Glomerular endothelial cell (primary cell): ENCODE measurements at regions not wholly inside any gene's neighbourhood (a gene's known extent, or its start where the extent isn't known, plus 50 kb on each side); places are given as distances from the start of the nearest gene placed in this dataset.

Experiments used
- DNase-seq: peaks from one replicate; pipeline ENCODE4 v3.0.0-alpha.2; 2011; ENCODE audit warnings: low read depth, low spot score; ENCODE audit errors: extremely low read depth

- DNase-seq: no peak
Observed at GRCh38 chr1:222247081-222247480, 300.8 kb downstream of the HHIPL2 start.

DNA sequence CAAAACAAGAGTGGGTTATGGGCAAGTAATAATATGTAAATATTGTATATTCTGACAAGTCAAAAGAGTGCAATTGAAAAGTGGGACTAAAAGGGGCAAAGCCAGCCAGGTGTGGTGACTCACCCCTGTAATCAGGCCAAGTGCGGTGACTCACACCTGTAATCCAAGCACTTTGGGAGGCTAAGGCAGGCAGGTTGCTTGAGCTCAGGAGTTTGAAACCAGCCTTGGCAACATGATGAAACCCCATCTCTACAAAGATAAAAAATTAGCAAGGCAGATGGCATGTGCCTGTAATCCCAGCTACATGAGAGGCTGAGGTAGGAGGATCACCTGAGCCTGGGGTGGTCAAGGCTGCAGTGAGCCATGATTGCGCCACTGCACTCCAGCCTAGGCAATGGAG, 304.0 kb downstream of the HHIPL2 start:
- no peak for DNase-seq

- no peak for DNase-seq
Observed at GRCh38 chr1:222242492-222242891, 305.4 kb downstream of the HHIPL2 start.

GRCh38 chr1:222241410-222241809, 306.5 kb downstream of the HHIPL2 start:
- DNase-seq: no peak

DNA sequence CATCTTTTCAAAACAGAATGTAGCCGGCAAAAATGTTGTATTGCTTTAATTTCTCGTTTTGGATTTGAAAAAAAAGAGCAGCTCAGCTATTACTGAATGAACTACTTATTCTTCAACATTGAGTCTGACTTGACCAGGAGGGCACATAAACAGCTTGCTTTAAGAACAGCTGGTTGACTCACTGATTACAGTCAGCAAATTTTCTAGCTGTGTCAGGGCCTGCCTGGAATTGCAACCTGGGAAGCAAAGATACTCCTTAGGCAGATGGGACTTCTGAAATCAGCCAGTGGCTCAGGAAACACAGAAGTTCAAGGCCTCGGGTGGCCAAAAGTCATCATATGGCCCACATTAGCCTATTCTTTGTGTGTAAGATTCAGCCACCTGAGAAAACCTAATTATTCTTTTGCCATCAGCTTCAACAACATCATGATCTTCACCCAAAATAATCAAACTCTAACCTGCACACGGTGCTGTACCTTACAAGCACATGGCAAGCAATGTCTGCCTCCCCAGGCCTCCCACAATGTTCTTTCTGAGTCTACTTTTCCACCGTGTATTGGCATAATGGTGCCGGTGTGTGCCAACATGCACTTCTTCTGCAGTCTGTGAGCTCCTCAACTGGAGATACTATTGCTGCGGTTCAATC, 307.2 kb downstream of the HHIPL2 start:
- DNase-seq: no peak

DNA sequence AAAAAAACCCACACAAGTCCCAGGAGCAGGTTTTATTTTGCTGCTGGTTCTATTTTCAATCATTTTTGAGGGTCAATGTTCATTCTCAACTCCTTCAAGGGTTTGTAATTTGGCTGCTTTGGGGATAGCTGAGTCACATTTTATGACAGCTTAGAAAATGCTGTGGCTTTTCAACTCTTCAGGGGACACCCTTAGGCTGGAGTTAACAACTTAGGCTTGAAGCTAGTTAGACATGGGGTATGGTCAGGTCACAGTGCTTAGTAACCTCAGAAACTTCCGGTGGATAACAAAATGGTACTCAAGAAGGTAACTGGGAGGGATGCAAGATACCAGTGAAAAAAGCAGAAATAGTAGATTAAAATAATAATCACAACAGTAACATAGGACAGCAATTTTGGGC, 308.8 kb downstream of the HHIPL2 start:
- no peak for DNase-seq

DNA sequence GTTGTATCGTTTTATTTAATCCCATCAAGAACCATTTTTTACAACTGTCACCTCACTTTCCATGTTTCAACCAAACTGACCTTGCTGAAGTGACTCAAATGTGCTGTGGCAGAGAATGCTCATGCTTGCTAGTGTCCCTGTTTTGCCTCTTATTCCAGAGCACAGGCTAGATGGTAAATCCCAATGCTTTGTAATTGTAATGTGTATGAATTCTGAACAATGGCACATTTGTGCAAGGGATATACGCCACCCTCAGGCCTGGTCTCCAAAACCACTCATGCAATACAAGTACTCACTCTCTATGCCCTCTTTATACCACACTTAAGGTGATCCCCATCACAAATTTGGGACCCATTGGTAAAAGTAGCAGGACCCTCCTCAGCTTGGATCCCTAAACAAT, 313.6 kb downstream of the HHIPL2 start:
- no peak for DNase-seq

GRCh38 chr1:222233444-222234158, 314.3 kb downstream of the HHIPL2 start:
- DNase-seq: no peak

- DNase-seq: no peak
Observed at GRCh38 chr1:222232842-222233241, 315.1 kb downstream of the HHIPL2 start.

DNA sequence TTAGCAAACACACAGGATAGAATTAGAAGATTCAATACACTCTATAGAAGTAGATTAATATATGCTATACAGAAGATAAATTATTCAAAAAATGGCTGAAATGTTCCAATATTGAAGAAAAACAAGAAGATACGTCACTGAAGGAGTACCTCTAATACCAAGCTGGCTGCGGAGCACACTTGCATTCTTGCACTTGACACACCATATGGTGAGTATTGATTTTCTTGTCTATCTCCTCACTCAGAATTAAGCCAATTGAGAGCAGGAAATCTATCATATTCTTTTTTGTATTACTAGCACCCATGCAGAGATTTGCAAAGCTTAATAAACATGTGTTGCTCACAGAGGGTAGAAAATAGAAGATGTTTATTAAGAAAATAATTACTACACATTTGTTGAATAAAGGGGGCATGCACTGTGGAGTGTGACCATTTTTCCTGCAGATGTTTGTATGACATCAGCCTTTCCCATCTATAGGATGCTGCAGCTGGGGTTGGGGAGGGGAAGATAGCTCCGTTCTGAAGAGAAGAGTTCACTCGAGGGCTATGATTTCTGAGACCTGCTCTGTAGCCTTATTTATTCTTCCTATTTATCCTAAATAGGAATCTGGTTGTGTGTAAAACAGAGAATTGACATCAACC, 318.1 kb downstream of the HHIPL2 start:
- DNase-seq: no peak

GRCh38 chr1:222225316-222225691, 322.6 kb downstream of the HHIPL2 start:
- no peak for DNase-seq

DNA sequence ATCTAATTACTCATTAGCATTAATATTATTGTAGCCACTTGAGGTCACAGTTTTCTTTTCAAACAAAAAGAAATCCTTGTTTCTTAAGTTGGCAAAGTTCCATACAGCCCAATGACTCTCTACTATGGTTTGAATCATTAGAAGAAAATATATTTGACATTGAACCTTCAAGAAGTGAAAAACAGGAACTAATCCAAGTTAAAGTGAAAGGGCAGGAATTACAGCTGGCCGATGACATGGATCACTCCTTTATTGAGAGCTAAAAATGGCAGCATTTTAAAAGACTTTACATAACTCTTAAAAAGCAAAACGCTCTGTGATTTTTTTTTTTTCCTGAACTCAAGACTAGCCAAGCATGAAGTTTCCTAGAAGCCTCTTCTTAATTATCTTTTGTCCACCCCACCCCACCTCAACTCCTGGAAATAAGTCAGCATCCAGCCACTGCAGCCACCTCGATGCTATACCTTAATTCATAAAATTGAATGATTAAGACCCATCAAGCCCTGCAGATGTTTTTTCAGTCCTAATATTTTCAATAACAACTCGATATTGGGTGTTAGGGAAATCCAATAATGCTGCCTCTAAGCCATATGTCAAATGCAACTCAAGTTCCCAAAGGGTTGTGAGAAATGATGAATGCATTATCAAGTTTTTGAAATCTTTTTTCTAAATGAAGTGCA, 323.1 kb downstream of the HHIPL2 start:
- no peak for DNase-seq

DNA sequence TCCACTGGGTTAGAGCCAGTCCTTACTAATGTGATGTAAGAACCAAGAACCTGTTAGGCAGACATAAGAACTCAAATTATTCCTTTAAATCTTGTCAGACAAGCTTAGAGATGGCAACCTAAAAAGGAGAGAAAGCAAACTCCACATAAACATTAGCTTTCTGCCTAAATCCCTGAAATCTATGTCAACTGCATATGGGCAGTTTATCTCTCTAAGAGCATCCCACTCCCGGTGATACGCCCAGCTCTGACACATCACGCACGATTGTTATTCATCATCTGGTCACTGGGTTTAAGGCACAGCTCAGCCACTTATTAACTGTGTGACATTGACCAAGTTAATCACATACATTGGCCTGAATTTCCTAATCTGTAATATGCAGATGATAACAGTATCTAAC, 323.7 kb downstream of the HHIPL2 start:
- no peak for DNase-seq

GRCh38 chr1:222223010-222223409, 324.9 kb downstream of the HHIPL2 start:
- DNase-seq: no peak

GRCh38 chr1:222216255-222216754, 331.6 kb downstream of the HHIPL2 start:
- DNase-seq: no peak

GRCh38 chr1:222210776-222211175, 337.1 kb downstream of the HHIPL2 start:
- no peak for DNase-seq

- DNase-seq: no peak
Observed at GRCh38 chr1:222204475-222204874, 343.4 kb downstream of the HHIPL2 start.

- DNase-seq: no peak
Observed at GRCh38 chr1:222202831-222203230, 345.1 kb downstream of the HHIPL2 start.

DNA sequence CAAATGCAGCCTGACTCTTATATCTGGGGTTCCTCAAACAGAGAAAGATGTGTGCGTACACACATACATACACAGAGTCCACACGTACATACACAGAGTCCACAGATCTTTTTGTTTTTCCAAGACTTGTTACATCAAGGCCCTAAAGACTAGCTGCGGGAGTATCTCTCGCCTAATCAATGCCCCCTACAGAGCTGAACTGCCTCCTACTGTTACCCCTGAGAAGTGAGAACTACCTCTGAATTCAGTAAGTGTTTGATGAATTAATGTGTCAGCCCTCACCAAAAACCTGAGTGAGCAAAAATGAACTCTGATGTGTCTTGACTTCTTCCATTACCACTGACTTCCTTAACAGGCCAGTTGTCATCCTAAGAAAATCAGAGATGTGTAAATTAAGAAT, 351.2 kb downstream of the HHIPL2 start:
- DNase-seq: no peak

DNA sequence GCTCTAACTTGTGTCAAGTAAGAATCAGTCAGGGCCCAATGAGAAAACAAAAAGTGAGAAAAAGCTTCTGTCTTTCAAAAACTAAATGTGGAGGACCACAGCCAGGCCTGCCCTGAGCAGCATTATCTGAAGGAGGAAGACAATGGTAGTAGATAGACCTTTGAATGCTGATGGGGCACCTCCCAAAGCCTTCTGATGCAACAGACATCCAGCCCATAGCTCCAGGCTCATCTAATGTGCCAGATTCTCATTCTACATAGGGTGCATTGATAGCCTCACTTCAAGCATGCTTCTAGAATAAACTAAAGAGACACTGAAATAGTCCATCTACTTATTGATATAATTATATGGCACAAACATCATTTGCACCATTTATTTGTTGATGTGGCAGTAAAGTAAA, 351.6 kb downstream of the HHIPL2 start:
- no peak for DNase-seq

DNA sequence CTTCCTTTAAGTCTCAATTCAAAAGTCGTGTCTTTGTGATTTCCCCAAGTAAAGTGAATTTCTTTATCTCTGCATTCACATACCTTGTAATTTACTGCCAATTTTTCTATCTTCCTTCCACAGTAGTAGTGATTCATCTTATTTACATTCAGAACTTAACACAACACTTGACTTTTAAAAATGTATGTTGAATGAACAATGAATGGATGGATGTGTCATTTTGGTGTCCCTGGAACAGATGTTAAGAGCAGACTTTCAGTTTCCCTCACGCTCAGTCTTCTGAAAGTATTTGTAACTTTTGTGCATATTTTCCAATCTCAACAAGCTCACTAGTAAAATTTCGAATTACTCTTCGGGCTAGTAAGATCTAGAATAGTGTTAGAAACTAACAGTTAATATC, 352.0 kb downstream of the HHIPL2 start:
- no peak for DNase-seq
